ENCODE measurements at regions not wholly inside any gene's neighbourhood (a gene's known extent, or its start where the extent isn't known, plus 50 kb on each side); places are given as distances from the start of the nearest gene placed in this dataset.

- TF ChIP-seq RFX5 (IDR thresholded peaks at IDR 0.05; ENCODE audit: low read depth, low read length), result no peak
- no peak for TF ChIP-seq BRD4 (CRISPR knock-in tag; IDR thresholded peaks at IDR 0.05)
- TF ChIP-seq ATF2 (CRISPR knock-in tag; IDR thresholded peaks at IDR 0.05), result no peak
- no peak for TF ChIP-seq STAT5B (CRISPR knock-in tag; IDR thresholded peaks at IDR 0.05)
- no peak for TF ChIP-seq HCFC1 (IDR thresholded peaks at IDR 0.05; ENCODE audit: low read depth, low read length)
- no peak for TF ChIP-seq RELA (CRISPR knock-in tag; IDR thresholded peaks at IDR 0.05)
- TF ChIP-seq CTCF (CRISPR knock-in tag; IDR thresholded peaks at IDR 0.05), result no peak
- TF ChIP-seq SNAPC5 (CRISPR knock-in tag; IDR thresholded peaks at IDR 0.05; ENCODE audit: borderline replicate concordance), result no peak
- no peak for TF ChIP-seq FOXJ3 (CRISPR knock-in tag; IDR thresholded peaks at IDR 0.05; ENCODE audit: borderline replicate concordance)
- TF ChIP-seq ZNF24 (IDR thresholded peaks at IDR 0.05), result no peak
- no peak for TF ChIP-seq GABPA (IDR thresholded peaks at IDR 0.05; ENCODE audit: low read depth, low read length)
- TF ChIP-seq GABPA (CRISPR knock-in tag; IDR thresholded peaks at IDR 0.05; ENCODE audit: low read depth), result no peak
- no peak for TF ChIP-seq CREB1 (IDR thresholded peaks at IDR 0.05)
- TF ChIP-seq CREB1 (CRISPR knock-in tag; IDR thresholded peaks at IDR 0.05), result no peak
- no peak for TF ChIP-seq ZNF446 (CRISPR knock-in tag; IDR thresholded peaks at IDR 0.05)
Measured at GRCh38 chr13:70967564-70967963, 859.3 kb upstream of the KLHL1 start.
